ENCODE measurements at regions not wholly inside any gene's neighbourhood (a gene's known extent, or its start where the extent isn't known, plus 50 kb on each side); places are given as distances from the start of the nearest gene placed in this dataset.

GRCh38 chr16:7177875-7178274, 154.8 kb upstream of the RBFOX1 start:
- in situ Hi-C loops (cut with MboI; ENCODE audit: low sequenced_read_pairs, unreplicated experiment), result no loop called here
- no peak for TF ChIP-seq CTCF (IDR thresholded peaks at IDR 0.05; ENCODE audit: borderline replicate concordance, control extremely low read depth, extremely low read depth, insufficient read depth, missing control alignments)
- no peak for DNase-seq (ENCODE audit: low spot score)

- TF ChIP-seq CTCF (IDR thresholded peaks at IDR 0.05; ENCODE audit: borderline replicate concordance, control extremely low read depth, extremely low read depth, insufficient read depth, missing control alignments), result no peak
- no peak for DNase-seq (ENCODE audit: low spot score)
- in situ Hi-C loops (cut with MboI; ENCODE audit: low sequenced_read_pairs, unreplicated experiment), result no loop called here
Observed at GRCh38 chr16:7171151-7171550, 161.5 kb upstream of the RBFOX1 start.

DNA sequence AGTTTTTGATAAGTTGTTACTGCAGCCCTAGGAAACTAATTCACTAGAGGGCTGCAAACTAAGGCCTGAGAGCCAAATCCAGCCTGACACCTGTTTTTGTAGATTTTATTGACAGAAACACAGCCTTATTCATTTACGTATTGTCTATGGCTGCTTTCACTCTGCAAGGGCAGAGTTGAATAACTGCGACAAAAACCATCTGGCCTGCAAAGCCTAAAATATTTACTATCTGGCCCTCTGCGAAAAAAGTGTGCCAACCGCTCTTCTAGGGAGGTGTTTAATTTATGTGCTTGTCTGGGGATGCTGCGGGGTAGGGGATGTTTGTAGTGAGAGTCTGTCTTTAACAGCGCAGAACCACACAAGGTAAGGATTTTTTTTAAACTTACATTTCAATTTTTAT, 165.0 kb upstream of the RBFOX1 start:
- in situ Hi-C loops (cut with MboI; ENCODE audit: low sequenced_read_pairs, unreplicated experiment), result no loop called here
- no peak for DNase-seq (ENCODE audit: low spot score)
- TF ChIP-seq CTCF (IDR thresholded peaks at IDR 0.05; ENCODE audit: borderline replicate concordance, control extremely low read depth, extremely low read depth, insufficient read depth, missing control alignments), result no peak

DNA sequence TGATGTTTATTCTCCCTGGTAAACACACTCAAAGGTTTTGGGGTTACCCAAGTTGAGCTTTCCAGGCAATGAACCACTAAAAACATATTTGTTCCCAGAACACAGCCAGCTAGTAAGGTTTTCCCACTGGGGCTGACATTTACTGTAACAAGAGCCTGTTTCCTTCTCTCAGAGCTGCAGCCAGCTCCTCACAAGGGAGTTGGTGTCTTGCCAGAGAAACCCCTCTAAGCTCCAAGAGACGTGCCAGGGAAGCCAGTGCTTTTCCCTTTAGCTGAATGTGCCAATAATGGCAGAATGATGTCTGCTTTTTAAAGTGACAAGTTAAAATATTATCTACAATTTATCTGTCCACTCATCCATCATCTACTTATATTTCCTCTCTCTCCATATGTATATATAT, 170.8 kb upstream of the RBFOX1 start:
- in situ Hi-C loops (cut with MboI; ENCODE audit: low sequenced_read_pairs, unreplicated experiment), result no loop called here
- no peak for TF ChIP-seq CTCF (IDR thresholded peaks at IDR 0.05; ENCODE audit: borderline replicate concordance, control extremely low read depth, extremely low read depth, insufficient read depth, missing control alignments)
- no peak for DNase-seq (ENCODE audit: low spot score)

GRCh38 chr16:7160093-7160492, 172.6 kb upstream of the RBFOX1 start:
- in situ Hi-C loops (cut with MboI; ENCODE audit: low sequenced_read_pairs, unreplicated experiment), result no loop called here
- TF ChIP-seq CTCF (IDR thresholded peaks at IDR 0.05; ENCODE audit: borderline replicate concordance, control extremely low read depth, extremely low read depth, insufficient read depth, missing control alignments), result no peak
- no peak for DNase-seq (ENCODE audit: low spot score)

GRCh38 chr16:7158481-7158880, 174.2 kb upstream of the RBFOX1 start:
- no peak for DNase-seq (ENCODE audit: low spot score)
- in situ Hi-C loops (cut with MboI; ENCODE audit: low sequenced_read_pairs, unreplicated experiment), result no loop called here
- TF ChIP-seq CTCF (IDR thresholded peaks at IDR 0.05; ENCODE audit: borderline replicate concordance, control extremely low read depth, extremely low read depth, insufficient read depth, missing control alignments), result no peak

- no peak for DNase-seq (ENCODE audit: low spot score)
- no peak for TF ChIP-seq CTCF (IDR thresholded peaks at IDR 0.05; ENCODE audit: borderline replicate concordance, control extremely low read depth, extremely low read depth, insufficient read depth, missing control alignments)
- in situ Hi-C loops (cut with MboI; ENCODE audit: low sequenced_read_pairs, unreplicated experiment), result no loop called here
Observed at GRCh38 chr16:7150230-7150629, 182.4 kb upstream of the RBFOX1 start.

Data from GM13976 (cell line).